Common myeloid progenitor, CD34-positive (primary cell): ENCODE measurements at regions not wholly inside any gene's neighbourhood (a gene's known extent, or its start where the extent isn't known, plus 50 kb on each side); places are given as distances from the start of the nearest gene placed in this dataset.

Experiments
- CTCF ChIA-PET: fragments of 350-600 bp; sonication (Branson Sonifier 250); formaldehyde crosslinking; loops from one replicate; lab custom pipeline; 2021; ENCODE audit warnings: antibody characterized with exemption; lab: Charles Lee
- POLR2A ChIA-PET: fragments of 350-600 bp; sonication (Branson Sonifier 250); formaldehyde crosslinking; loops from one replicate; lab custom pipeline; 2021; ENCODE audit warnings: antibody characterized with exemption; lab: Charles Lee
- DNase-seq, 3 donors: peaks; one replicate each; pipeline versions ENCODE4 v3.0.0 to v3.0.0-alpha.2; 2013
- H3K27ac ChIP-seq, 2 experiments: 1 replicate in 1 of 2; 2 replicates in 1 of 2; pipeline ENCODE4 v1.7.0; 2013; ENCODE audit warnings: inconsistent platforms in 2 of 2, low read length in 2 of 2, mild to moderate bottlenecking in 2 of 2, low read depth in 1 of 2, moderate library complexity in 1 of 2; ENCODE audit not compliant: severe bottlenecking in 2 of 2, insufficient read depth in 1 of 2, poor library complexity in 1 of 2
- H3K27me3 ChIP-seq, 5 experiments: replicated peaks in 2 of 5; 1 replicate in 3 of 5; 2 replicates in 2 of 5; pipeline versions ENCODE4 v1.6.1 to v1.7.0; 2013; ENCODE audit warnings: low read length in 4 of 5, mild to moderate bottlenecking in 2 of 5, moderate library complexity in 2 of 5, inconsistent platforms in 1 of 5; ENCODE audit not compliant: insufficient read depth in 5 of 5, control insufficient read depth in 4 of 5
- H3K36me3 ChIP-seq, 4 experiments: 1 replicate in 2 of 4; 2 replicates in 2 of 4; pipeline versions ENCODE4 v1.6.1 to v1.7.0; 2013; ENCODE audit warnings: low read length in 3 of 4, control low read depth in 1 of 4, mild to moderate bottlenecking in 1 of 4; ENCODE audit not compliant: control insufficient read depth in 4 of 4, insufficient read depth in 4 of 4
- H3K4me1 ChIP-seq, 4 experiments: 1 replicate in 3 of 4; 2 replicates in 1 of 4; pipeline versions ENCODE4 v1.6.1 to v1.7.1; 2013; ENCODE audit warnings: low read length in 3 of 4, mild to moderate bottlenecking in 3 of 4, control low read depth in 1 of 4, inconsistent platforms in 1 of 4, moderate library complexity in 1 of 4; ENCODE audit not compliant: control insufficient read depth in 4 of 4, insufficient read depth in 4 of 4; ENCODE audit errors: control extremely low read depth in 1 of 4
- H3K4me3 ChIP-seq, 7 experiments: 1 replicate in 4 of 7; 2 replicates in 3 of 7; pipeline versions ENCODE4 v1.5.1 to v1.7.0; 2013; ENCODE audit warnings: mild to moderate bottlenecking in 7 of 7, low read length in 6 of 7, moderate library complexity in 6 of 7, inconsistent platforms in 2 of 7, low read depth in 2 of 7, control low read depth in 1 of 7; ENCODE audit not compliant: insufficient read depth in 4 of 7, control insufficient read depth in 1 of 7; ENCODE audit errors: extremely low read depth in 1 of 7
- H3K9me3 ChIP-seq, 5 experiments: 1 replicate in 4 of 5; 2 replicates in 1 of 5; pipeline versions ENCODE4 v1.6.1 to v1.7.1; 2013; ENCODE audit warnings: low read length in 4 of 5, mild to moderate bottlenecking in 2 of 5, inconsistent platforms in 1 of 5, low read depth in 1 of 5, moderate library complexity in 1 of 5; ENCODE audit not compliant: control insufficient read depth in 4 of 5, insufficient read depth in 2 of 5; ENCODE audit errors: control extremely low read depth in 1 of 5
- WGBS: methylation state at CpG from one replicate; pipeline ENCODE4 v1.1.5; 2013; ENCODE audit not compliant: insufficient coverage; 5-methylcytosine and 5-hydroxymethylcytosine counted together

DNA sequence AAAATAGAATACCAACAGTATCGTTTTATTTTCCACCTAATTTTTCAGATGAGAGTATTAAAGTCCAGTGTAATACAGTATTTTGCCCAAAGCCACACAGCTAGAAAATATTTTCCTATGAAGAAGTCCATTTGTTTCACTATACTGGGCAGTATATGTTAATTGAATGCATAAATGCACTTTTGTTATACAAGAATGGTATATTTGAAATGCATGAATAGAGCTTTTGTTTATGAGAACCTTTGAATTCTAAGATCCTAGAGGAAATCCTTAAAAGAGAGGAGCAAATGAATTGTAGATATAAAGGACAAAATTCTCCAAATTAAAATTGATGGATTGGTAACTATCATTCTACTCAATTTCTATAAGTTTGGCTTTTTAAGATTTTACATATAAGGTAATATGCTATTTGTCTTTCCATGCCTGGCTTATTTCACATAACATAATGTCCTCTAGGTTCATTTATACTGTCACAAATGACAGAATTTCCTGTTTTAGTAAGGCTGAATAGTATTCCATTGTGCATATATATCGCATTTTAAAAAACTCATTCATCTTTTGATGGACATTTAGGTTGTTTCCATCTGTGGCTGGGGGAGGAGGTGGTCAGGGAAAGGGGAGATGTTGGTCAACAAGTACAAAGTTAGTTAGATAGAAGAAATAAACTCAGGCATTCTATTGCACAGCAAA is 136.6 kb upstream of the DCN start:
- POLR2A ChIA-PET = no interaction called here
- no peak for DNase-seq
- H3K27ac ChIP-seq = no peak overlapping the region
- H3K36me3 ChIP-seq = no peaks in the 10 kb centered on the region
- no CpG with 5 or more reads among the region's 2 CpGs for WGBS
- H3K9me3 ChIP-seq = no peaks in the 10 kb centered on the region
- no peak overlapping the region for H3K4me3 ChIP-seq
- H3K27me3 ChIP-seq = no peaks in the 10 kb centered on the region
- CTCF ChIA-PET = no interaction called here
- H3K4me1 ChIP-seq = no peaks in the 10 kb centered on the region

DNA sequence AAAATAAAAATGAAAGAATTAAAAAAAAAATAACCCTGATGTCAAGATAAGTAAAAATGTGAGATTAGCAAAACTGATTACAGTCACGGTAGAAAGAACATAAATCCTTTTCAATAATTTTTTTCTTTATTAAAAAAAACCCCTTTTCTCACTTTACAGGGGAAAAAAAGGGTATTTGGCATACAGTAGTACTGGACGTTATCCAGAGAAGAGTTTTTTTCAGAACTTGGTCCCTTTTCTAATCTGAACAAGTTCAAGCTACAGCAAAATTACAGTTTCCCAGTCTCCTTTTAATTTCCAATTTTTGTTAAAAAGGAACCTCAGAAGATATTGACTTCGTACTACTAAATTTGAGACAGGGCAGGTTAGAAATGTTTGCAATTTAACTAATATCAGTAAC is 134.7 kb upstream of the DCN start:
- no peak overlapping the region for H3K27ac ChIP-seq
- ChIA-PET POLR2A (no interaction called here), CTCF (interaction anchor here (0.7 to 1.8 kb wide), 3 partner anchors 9 to 19 kb away, joined by 3 to 4 read pairs (median 3); no protein-coding TSS in a partner anchor)
- no peaks in the 10 kb centered on the region for H3K4me1 ChIP-seq
- no peaks in the 10 kb centered on the region for H3K27me3 ChIP-seq
- no CpG with 5 or more reads among the region's 3 CpGs for WGBS
- no peak for DNase-seq
- no peak overlapping the region for H3K4me3 ChIP-seq
- no peaks in the 10 kb centered on the region for H3K9me3 ChIP-seq
- no peaks in the 10 kb centered on the region for H3K36me3 ChIP-seq

DNA sequence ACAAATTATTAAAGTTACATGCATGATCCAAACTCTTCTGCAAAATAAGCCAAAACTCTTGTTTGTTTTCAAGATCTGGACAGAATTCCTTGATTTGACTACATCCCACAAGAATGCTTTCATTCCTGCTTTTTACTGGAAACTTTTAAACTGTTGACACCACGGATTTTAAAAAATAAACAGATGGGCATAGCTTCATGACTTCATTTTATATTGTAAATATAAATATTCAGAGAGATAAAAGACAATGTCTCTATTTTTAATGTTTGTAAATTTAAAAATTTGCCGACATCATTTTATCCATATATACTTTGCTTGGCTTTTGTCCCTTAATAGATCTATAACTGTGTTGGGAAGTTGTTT is 134.3 kb upstream of the DCN start:
- no peaks in the 10 kb centered on the region for H3K4me1 ChIP-seq
- no peak overlapping the region for H3K4me3 ChIP-seq
- POLR2A ChIA-PET = no interaction called here
- CTCF ChIA-PET = interaction anchor here (1.0 to 1.8 kb wide), 2 partner anchors 13 to 19 kb away, joined by 3 to 4 read pairs; no protein-coding TSS in a partner anchor
- no peaks in the 10 kb centered on the region for H3K36me3 ChIP-seq
- no peaks in the 10 kb centered on the region for H3K27me3 ChIP-seq
- no peak overlapping the region for H3K27ac ChIP-seq
- no CpG with 5 or more reads among the region's 2 CpGs for WGBS
- no peaks in the 10 kb centered on the region for H3K9me3 ChIP-seq
- DNase-seq = no peak

DNA sequence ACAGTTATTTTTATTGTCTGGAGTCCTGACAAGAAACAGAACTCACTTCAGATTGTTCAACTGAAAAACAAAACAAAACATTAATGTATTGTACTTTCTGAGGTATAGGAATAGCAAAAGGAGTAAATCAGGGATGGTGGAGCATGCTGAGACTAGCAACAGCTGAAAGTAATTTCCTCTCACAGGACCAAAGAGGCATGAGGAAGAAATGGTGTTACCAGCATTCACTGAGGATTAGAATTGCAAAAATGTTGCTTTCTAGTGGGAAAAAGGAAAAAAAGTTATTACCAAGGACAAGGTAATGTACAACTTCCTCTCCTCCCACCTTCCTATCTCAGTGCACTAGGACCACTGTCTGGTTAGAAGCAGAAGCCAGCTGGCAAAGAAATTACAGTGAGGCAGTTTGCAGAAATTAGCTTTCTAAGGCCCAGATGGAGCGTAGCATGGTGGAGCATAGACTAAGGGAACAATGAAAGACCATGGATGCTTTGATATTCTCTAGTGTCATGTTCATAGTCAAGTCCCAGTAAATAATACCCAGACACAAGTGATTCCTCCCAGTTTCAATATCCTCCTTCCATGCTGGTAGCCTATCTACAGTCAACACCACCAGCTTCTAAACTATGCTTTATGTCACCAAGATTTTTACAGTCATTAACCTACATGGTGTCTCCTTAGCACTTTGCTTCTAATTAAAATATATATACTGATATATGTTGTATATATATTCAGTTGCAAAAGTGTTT is 133.7 kb upstream of the DCN start:
- CTCF ChIA-PET = interaction anchor here (1.8 kb wide), 1 partner anchor 14 kb away, joined by 4 read pairs; no protein-coding TSS in a partner anchor

DNA sequence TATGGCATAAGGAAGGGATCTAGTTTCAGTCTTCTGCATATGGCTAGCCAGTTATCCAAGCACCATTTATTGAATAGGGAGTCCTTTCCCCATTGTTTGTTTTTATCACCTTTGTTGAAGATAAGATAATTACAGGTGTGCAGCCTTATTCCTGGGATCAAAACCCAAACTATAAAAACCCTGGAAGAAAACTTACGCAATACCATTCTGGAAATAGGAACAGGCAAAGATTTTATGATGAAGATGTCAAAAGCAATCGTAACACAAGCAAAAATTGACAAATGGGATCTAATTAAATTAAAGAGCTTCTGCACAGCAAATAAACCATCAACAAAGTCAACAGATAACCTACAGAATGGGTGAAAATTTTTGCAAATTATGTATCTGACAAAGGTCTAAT is 128.5 kb upstream of the DCN start:
- no peaks in the 10 kb centered on the region for H3K9me3 ChIP-seq
- no peaks in the 10 kb centered on the region for H3K27me3 ChIP-seq
- WGBS = no CpG with 5 or more reads among the region's 2 CpGs
- H3K4me3 ChIP-seq = no peak overlapping the region
- H3K4me1 ChIP-seq = no peaks in the 10 kb centered on the region
- H3K36me3 ChIP-seq = no peaks in the 10 kb centered on the region
- ChIA-PET POLR2A (no interaction called here), CTCF (interaction anchor here (0.7 kb wide), 1 partner anchor 18 kb away, joined by 3 read pairs; no protein-coding TSS in a partner anchor)
- no peak for DNase-seq
- no peak overlapping the region for H3K27ac ChIP-seq

More for the DNA sequence above, 133.7 kb upstream of the DCN start:
- H3K36me3 ChIP-seq = no peaks in the 10 kb centered on the region
- POLR2A ChIA-PET = no interaction called here
- DNase-seq = no peak
- no peaks in the 10 kb centered on the region for H3K4me1 ChIP-seq
- H3K9me3 ChIP-seq = no peaks in the 10 kb centered on the region
- 100% methylated on average over 1 of the region's 1 CpG for WGBS
- H3K27me3 ChIP-seq = no peaks in the 10 kb centered on the region
- H3K4me3 ChIP-seq = no peak overlapping the region
- no peak overlapping the region for H3K27ac ChIP-seq

DNA sequence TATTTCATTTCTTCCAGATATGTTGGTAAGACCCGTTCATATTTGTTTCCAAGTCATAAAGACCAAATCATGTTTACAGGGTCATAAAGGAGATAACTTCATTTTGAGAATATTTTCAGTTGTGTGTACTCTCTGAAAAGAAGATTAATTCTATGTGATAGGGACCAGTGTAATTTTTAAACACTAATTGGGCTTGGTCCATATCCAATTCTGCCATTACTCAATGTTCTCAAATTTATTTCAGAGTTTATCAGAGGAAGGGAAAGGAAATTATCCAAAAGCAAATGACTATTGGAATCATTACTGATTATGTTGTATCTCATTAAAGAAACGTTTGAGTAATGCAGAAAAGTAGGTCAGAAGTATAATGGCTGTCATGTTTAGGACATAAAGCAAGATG is 126.8 kb upstream of the DCN start:
- Histone ChIP-seq H3K36me3 (no peaks in the 10 kb centered on the region), H3K4me3 (no peak overlapping the region), H3K27me3 (no peaks in the 10 kb centered on the region), H3K4me1 (no peaks in the 10 kb centered on the region), H3K27ac (no peak overlapping the region), H3K9me3 (no peaks in the 10 kb centered on the region)
- CTCF ChIA-PET = no interaction called here
- 80% methylated on average over 1 of the region's 2 CpGs for WGBS
- no peak for DNase-seq
- POLR2A ChIA-PET = no interaction called here

DNA sequence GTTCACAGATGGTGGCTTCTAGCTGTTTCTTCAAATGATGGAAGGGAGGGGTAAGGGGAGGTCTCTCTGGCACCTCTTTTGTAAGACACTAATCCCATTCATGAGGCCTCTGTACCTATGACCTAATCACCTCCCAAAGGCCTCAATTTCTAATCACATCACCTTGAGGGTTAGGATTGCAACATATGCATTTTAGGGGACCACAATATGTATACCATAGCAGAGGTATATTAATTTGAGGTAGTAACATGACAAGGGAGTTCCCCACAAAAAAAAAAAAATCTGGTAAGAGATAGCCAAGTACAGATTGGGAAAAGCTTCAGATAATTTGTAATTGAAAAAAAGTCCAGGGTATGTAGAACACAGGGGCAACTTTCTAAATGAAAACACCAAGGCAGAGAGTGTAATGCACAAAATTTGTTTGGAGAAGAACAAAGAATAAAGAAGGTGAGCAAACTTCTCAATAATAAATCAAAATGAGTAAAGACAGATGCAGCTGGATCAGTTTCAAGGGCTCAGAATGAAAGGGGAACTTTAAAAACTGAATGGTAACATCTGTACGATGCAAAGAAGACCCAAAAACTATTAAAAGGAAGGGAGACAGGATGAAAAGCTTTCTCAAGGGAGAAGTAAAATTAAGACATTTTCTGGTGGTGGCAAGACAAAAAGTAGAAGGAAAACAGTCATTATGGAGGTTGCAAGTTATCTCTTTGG is 125.5 kb upstream of the DCN start:
- CTCF ChIA-PET = no interaction called here

More for the DNA sequence above, 125.5 kb upstream of the DCN start:
- no CpG with 5 or more reads among the region's 1 CpG for WGBS
- Histone ChIP-seq H3K27ac (no peak overlapping the region), H3K4me3 (no peak overlapping the region), H3K36me3 (no peaks in the 10 kb centered on the region), H3K9me3 (no peaks in the 10 kb centered on the region), H3K4me1 (no peaks in the 10 kb centered on the region), H3K27me3 (no peaks in the 10 kb centered on the region)
- POLR2A ChIA-PET = no interaction called here
- DNase-seq = peak in 2 of 3 donors; percentile 25 to 60
